HG03342 (cell line): ENCODE measurements at regions not wholly inside any gene's neighbourhood (a gene's known extent, or its start where the extent isn't known, plus 50 kb on each side); places are given as distances from the start of the nearest gene placed in this dataset.
"Not testable (repeated sequence)": the region's sequence is repeated elsewhere in the genome, so short reads cannot be mapped to it uniquely, and the experiment has no call there.

Experiments
- ATAC-seq: cut with Tn5 transposase; IDR thresholded peaks from one replicate; pipeline ENCODE4 v1.9.1; 2021; ENCODE audit warnings: mild to moderate bottlenecking, moderate library complexity; ENCODE audit not compliant: unreplicated experiment

- ATAC-seq: no peak
Measured at GRCh38 chr15:62867844-62868243, 174.7 kb upstream of the TPM1 start.

GRCh38 chr15:62868507-62868906 is 174.0 kb upstream of the TPM1 start:
- ATAC-seq: no peak

- ATAC-seq: no peak
Measured at GRCh38 chr15:62869116-62869515, 173.4 kb upstream of the TPM1 start.

GRCh38 chr15:62870216-62870615 is 172.3 kb upstream of the TPM1 start:
- no peak for ATAC-seq

GRCh38 chr15:62870701-62871100 is 171.8 kb upstream of the TPM1 start:
- ATAC-seq: not testable (repeated sequence)

GRCh38 chr15:62873203-62873602 is 169.3 kb upstream of the TPM1 start:
- ATAC-seq: no peak

- ATAC-seq: no peak
Measured at GRCh38 chr15:62874064-62874463, 168.5 kb upstream of the TPM1 start.

GRCh38 chr15:62874959-62875625 is 167.5 kb upstream of the TPM1 start:
- ATAC-seq: no peak

- ATAC-seq: no peak
Measured at GRCh38 chr15:62875626-62876021, 166.9 kb upstream of the TPM1 start.

- no peak for ATAC-seq
Measured at GRCh38 chr15:62877276-62877857, 165.2 kb upstream of the TPM1 start.

- no peak for ATAC-seq
Measured at GRCh38 chr15:62878070-62878469, 164.5 kb upstream of the TPM1 start.

GRCh38 chr15:62879770-62880169 is 162.8 kb upstream of the TPM1 start:
- ATAC-seq: no peak

GRCh38 chr15:62880278-62880677 is 162.3 kb upstream of the TPM1 start:
- no peak for ATAC-seq

- no peak for ATAC-seq
Measured at GRCh38 chr15:62881056-62881455, 161.5 kb upstream of the TPM1 start.

- ATAC-seq: no peak
Measured at GRCh38 chr15:62883938-62884479, 158.5 kb upstream of the TPM1 start.

GRCh38 chr15:62886431-62887071 is 156.0 kb upstream of the TPM1 start:
- no peak for ATAC-seq

GRCh38 chr15:62887113-62887570 is 155.4 kb upstream of the TPM1 start:
- ATAC-seq: no peak

- no peak for ATAC-seq
Measured at GRCh38 chr15:62888623-62889022, 153.9 kb upstream of the TPM1 start.

- no peak for ATAC-seq
Measured at GRCh38 chr15:62889141-62889661, 153.3 kb upstream of the TPM1 start.

GRCh38 chr15:62889734-62890505 is 152.6 kb upstream of the TPM1 start:
- no peak for ATAC-seq
